Upper lobe of right lung (tissue), 1 donor: ENCODE measurements at regions not wholly inside any gene's neighbourhood (a gene's known extent, or its start where the extent isn't known, plus 50 kb on each side); places are given as distances from the start of the nearest gene placed in this dataset.

Source experiments
- ATAC-seq: fragments of 200-7000 bp; cut with Tn5 transposase; one replicate; pipeline ENCODE4 v1.9.1; 2020; ENCODE audit warnings: mild to moderate bottlenecking, moderate library complexity
- DNase-seq: peaks from one replicate; pipeline ENCODE4 v3.0.0-alpha.2; 2020
- H3K27ac ChIP-seq: fragments of 200-600 bp; one replicate; pipeline ENCODE4 v1.8.0; 2022
- H3K27me3 ChIP-seq: fragments of 200-600 bp; one replicate; pipeline ENCODE4 v1.8.0; 2022; ENCODE audit warnings: mild to moderate bottlenecking
- H3K36me3 ChIP-seq: fragments of 200-600 bp; one replicate; pipeline ENCODE4 v1.8.0; 2022
- H3K4me1 ChIP-seq: fragments of 200-600 bp; one replicate; pipeline ENCODE4 v1.8.0; 2022
- H3K4me3 ChIP-seq: fragments of 200-600 bp; one replicate; pipeline ENCODE4 v1.8.0; 2022; ENCODE audit warnings: mild to moderate bottlenecking
- H3K9me3 ChIP-seq: fragments of 200-600 bp; one replicate; pipeline ENCODE4 v1.8.0; 2022
- CTCF ChIP-seq: fragments of 200-600 bp; IDR thresholded peaks from one replicate; pipeline ENCODE4 v1.8.0; 2022; ENCODE audit warnings: antibody characterized with exemption
- intact Hi-C: fragments of 100-400 bp; cut with DNase I; formaldehyde crosslinking; loops from one replicate; pipeline ENCODE4 v1.11.0; 2022
- donor health status: DM: no; HTN: yes; CAD: no; lungs with severe emphysema.

- intact Hi-C loops: no loop called here
- Histone ChIP-seq H3K4me3 (no peak overlapping the region), H3K4me1 (no peaks in the 10 kb centered on the region), H3K36me3 (no peaks in the 10 kb centered on the region), H3K27me3 (no peaks in the 10 kb centered on the region), H3K9me3 (no peaks in the 10 kb centered on the region), H3K27ac (no peak overlapping the region)
- no peak for TF ChIP-seq CTCF
- DNase-seq (no peak), ATAC-seq (no peak)
Measured at GRCh38 chr9:16241231-16241630, 629.2 kb downstream of the BNC2 start.

GRCh38 chr9:16243798-16244197 is 626.7 kb downstream of the BNC2 start:
- Histone ChIP-seq H3K4me1 (no peaks in the 10 kb centered on the region), H3K4me3 (no peak overlapping the region), H3K9me3 (no peaks in the 10 kb centered on the region), H3K36me3 (no peaks in the 10 kb centered on the region), H3K27ac (no peak overlapping the region), H3K27me3 (no peaks in the 10 kb centered on the region)
- intact Hi-C loops: no loop called here
- no peak for TF ChIP-seq CTCF
- ATAC-seq (no peak), DNase-seq (no peak)

- TF ChIP-seq CTCF: no peak
- no peak for DNase-seq
- H3K9me3 ChIP-seq: no peaks in the 10 kb centered on the region
Measured at GRCh38 chr9:16245756-16246440, 624.6 kb downstream of the BNC2 start.

GRCh38 chr9:16246785-16247184 is 623.7 kb downstream of the BNC2 start:
- TF ChIP-seq CTCF: no peak
- H3K36me3 ChIP-seq: no peaks in the 10 kb centered on the region
- no peak overlapping the region for H3K4me3 ChIP-seq
- no peak for DNase-seq
- ATAC-seq: no peak
- no peak overlapping the region for H3K27ac ChIP-seq
- no peaks in the 10 kb centered on the region for H3K4me1 ChIP-seq
- no peaks in the 10 kb centered on the region for H3K27me3 ChIP-seq
- intact Hi-C loops: no loop called here
- H3K9me3 ChIP-seq: no peaks in the 10 kb centered on the region

More at GRCh38 chr9:16245756-16246440, 624.6 kb downstream of the BNC2 start:
- no peak overlapping the region for H3K27ac ChIP-seq
- H3K4me1 ChIP-seq: no peaks in the 10 kb centered on the region
- H3K36me3 ChIP-seq: no peaks in the 10 kb centered on the region
- intact Hi-C loops: no loop called here
- ATAC-seq: no peak
- no peaks in the 10 kb centered on the region for H3K27me3 ChIP-seq
- H3K4me3 ChIP-seq: no peak overlapping the region

- Histone ChIP-seq H3K27me3 (no peaks in the 10 kb centered on the region), H3K4me1 (no peaks in the 10 kb centered on the region), H3K36me3 (no peaks in the 10 kb centered on the region), H3K27ac (no peak overlapping the region), H3K9me3 (no peaks in the 10 kb centered on the region), H3K4me3 (no peak overlapping the region)
- intact Hi-C loops: no loop called here
- no peak for DNase-seq
- no peak for ATAC-seq
- TF ChIP-seq CTCF: no peak
Measured at GRCh38 chr9:16247188-16247875, 623.1 kb downstream of the BNC2 start.
